22Rv1 (cell line): ENCODE measurements at regions not wholly inside any gene's neighbourhood (a gene's known extent, or its start where the extent isn't known, plus 50 kb on each side); places are given as distances from the start of the nearest gene placed in this dataset.

Source experiments
- H3K27ac ChIP-seq: fragments of 450-650 bp; 2 replicates; pipeline ENCODE4 v1.5.1; 2017
- CTCF ChIP-seq: fragments of 450-650 bp; IDR thresholded peaks from 2 replicates; pipeline ENCODE4 v1.5.1; 2017; ENCODE audit warnings: mild to moderate bottlenecking
- ZFX ChIP-seq: fragments of 450-650 bp; IDR thresholded peaks from 2 replicates; pipeline ENCODE4 v1.6.1; 2017; ENCODE audit warnings: antibody characterized with exemption, borderline replicate concordance

GRCh38 chr1:10848109-10848684 lies 51.8 kb upstream of the CASZ1 start:
- TF ChIP-seq CTCF (no peak), ZFX (no peak)
- no peak overlapping the region for H3K27ac ChIP-seq

GRCh38 chr1:10850026-10850425 lies 53.6 kb upstream of the CASZ1 start:
- H3K27ac ChIP-seq, result no peak overlapping the region
- TF ChIP-seq CTCF, result no peak

- H3K27ac ChIP-seq, result no peak overlapping the region
- TF ChIP-seq CTCF (no peak), ZFX (no peak)
Measured at GRCh38 chr1:10851024-10852013, 54.9 kb upstream of the CASZ1 start.

- no peak overlapping the region for H3K27ac ChIP-seq
Measured at GRCh38 chr1:10852018-10852417, 55.6 kb upstream of the CASZ1 start.

GRCh38 chr1:10852486-10852885 lies 56.0 kb upstream of the CASZ1 start:
- TF ChIP-seq ZFX, result no peak
- TF ChIP-seq CTCF, result no peak
- H3K27ac ChIP-seq, result no peak overlapping the region

More at GRCh38 chr1:10852018-10852417, 55.6 kb upstream of the CASZ1 start:
- TF ChIP-seq ZFX (no peak), CTCF (no peak)

- TF ChIP-seq ZFX, result no peak
- TF ChIP-seq CTCF, result no peak
- H3K27ac ChIP-seq, result no peak overlapping the region
Measured at GRCh38 chr1:10852998-10853520, 56.6 kb upstream of the CASZ1 start.

- no peak for TF ChIP-seq ZFX
- TF ChIP-seq CTCF, result no peak
- no peak overlapping the region for H3K27ac ChIP-seq
Measured at GRCh38 chr1:10853701-10854100, 57.3 kb upstream of the CASZ1 start.
